Heart right ventricle (tissue), 16 donors: ENCODE measurements at regions not wholly inside any gene's neighbourhood (a gene's known extent, or its start where the extent isn't known, plus 50 kb on each side); places are given as distances from the start of the nearest gene placed in this dataset.

Experiments
- ATAC-seq, 8 donors: fragments of 200-7000 bp; cut with Tn5 transposase; one replicate each; pipeline ENCODE4 v1.9.1; 2020; ENCODE audit warnings: mild to moderate bottlenecking in 8 of 8, moderate library complexity in 8 of 8, moderate number of reproducible peaks in 1 of 8
- DNase-seq, 2 donors: peaks; one replicate each; pipeline ENCODE4 v3.0.0-alpha.2; 2020
- H3K27ac ChIP-seq, 10 donors: fragments of 200-600 bp; sonication (generic) in 2 of 10; one replicate each; pipeline versions ENCODE4 v1.5.0 to v1.8.0; 2020 to 2022; ENCODE audit warnings: mild to moderate bottlenecking in 3 of 10
- H3K27me3 ChIP-seq, 7 donors: fragments of 200-600 bp; one replicate each; pipeline ENCODE4 v1.8.0; 2021 to 2022; ENCODE audit warnings: mild to moderate bottlenecking in 2 of 7
- H3K36me3 ChIP-seq, 9 donors: fragments of 200-600 bp; sonication (generic) in 1 of 9; one replicate each; pipeline versions ENCODE4 v1.5.0 to v1.8.0; 2020 to 2022; ENCODE audit warnings: mild to moderate bottlenecking in 2 of 9
- H3K4me1 ChIP-seq, 9 donors: fragments of 200-600 bp; sonication (generic) in 1 of 9; one replicate each; pipeline versions ENCODE4 v1.5.0 to v1.8.0; 2020 to 2022; ENCODE audit warnings: mild to moderate bottlenecking in 4 of 9
- H3K4me3 ChIP-seq, 10 donors: fragments of 200-600 bp; sonication (generic) in 2 of 10; one replicate each; pipeline versions ENCODE4 v1.5.0 to v1.8.0; 2020 to 2022; ENCODE audit warnings: mild to moderate bottlenecking in 7 of 10, moderate library complexity in 2 of 10
- H3K9me3 ChIP-seq, 11 donors: fragments of 200-600 bp in 10 of 11; sonication (generic) in 2 of 11; one replicate each; pipeline versions ENCODE4 v1.5.0 to v1.8.0; 2013 to 2022; ENCODE audit warnings: mild to moderate bottlenecking in 2 of 11, control low read depth in 1 of 11, moderate library complexity in 1 of 11
- CTCF ChIP-seq, 9 donors: fragments of 200-600 bp; sonication (generic) in 2 of 9; IDR thresholded peaks; one replicate each; pipeline versions ENCODE4 v1.5.0 to v1.8.0; 2021 to 2022; ENCODE audit warnings: antibody characterized with exemption in 9 of 9, mild to moderate bottlenecking in 5 of 9, moderate library complexity in 1 of 9
- WGBS, 2 donors: extraction: QIAGEN DNeasy Blood & Tissue Kit; methylation state at CpG; one replicate each; pipeline ENCODE4 v1.1.7; 2013; ENCODE audit warnings: inconsistent platforms in 1 of 2; 5-methylcytosine and 5-hydroxymethylcytosine counted together
- intact Hi-C, 10 donors: fragments of 100-400 bp; cut with DNase I; formaldehyde crosslinking; loops; one replicate each; pipeline versions ENCODE4 v1.11.1 to v1.14.2; 2022
- donor health status: Arrhythmogenic right ventricular cardiomyopathy.
- donor health status: ischemic (EF 13 %, LVEDD 7.1; RV severe dilation, severe dysfunction).
- donor health status: healthy with polysubstance abuse.
- donor health status: DM: no; HTN: yes; CAD: no.
- donor health status: DM: no; HTN: no; CAD: no.
- donor health status: ischemic (EF 25% LVEDD 6.9; RV normal size, moderate dysfunction).
- donor health status: ischemic (EF 25% LVEDD 5.7; RV mildly dilated, moderate dysfunction).
- donor health status: healthy.
- donor health status: DM: yes; HTN: yes; CAD: no.
- donor health status: Ischemic cardiomyopathy.
- donor health status: ischemic (EF 35%, LVEDD 5.7; RV mildly dilated, moderate dysfunction).
- donor health status: nonischemic (EF 11% LVEDD 7.7; RV severe dilation, severe dysfunction).
- donor health status: DM: yes; HTN: yes; CAD: no.
- donor health status: PGD.
- donor health status: ischemic (EF 29% LVEDD 5.4; RV normal size, mild dysfunction).
- donor health status: nonischemic (EF 23%, LVEDD 6.1; RV moderate dilation, normal function).

- ATAC-seq (no peak), DNase-seq (no peak)
- intact Hi-C loops, result no loop called here
- whole genome bisulfite sequencing, 2 donors, result 89 to 93% methylated on average over 1 of the region's 1 CpG
- Histone ChIP-seq H3K9me3 (no peaks in the 10 kb centered on the region), H3K4me3 (no peak overlapping the region), H3K27ac (no peak overlapping the region), H3K36me3 (no peaks in the 10 kb centered on the region), H3K27me3 (no peaks in the 10 kb centered on the region), H3K4me1 (no peaks in the 10 kb centered on the region)
- no peak for TF ChIP-seq CTCF (IDR thresholded peaks at IDR 0.05)
Measured at GRCh38 chr2:223404616-223405015, 197.5 kb downstream of the SCG2 start.

- no peaks in the 10 kb centered on the region for H3K36me3 ChIP-seq
- no peaks in the 10 kb centered on the region for H3K4me1 ChIP-seq
- DNase-seq (peak in 1 of 2 donors; percentile 32), ATAC-seq (peak in 5 of 8 donors; percentile 62 to 93 (median 84))
- 64 to 87% methylated on average over 2 of the region's 2 CpGs for WGBS, 2 donors
- peak overlapping the region in 1 of 10 donors; percentile 1 for H3K27ac ChIP-seq
- intact Hi-C loops, result no loop called here
- no peaks in the 10 kb centered on the region for H3K9me3 ChIP-seq
- H3K27me3 ChIP-seq, result no peaks in the 10 kb centered on the region
- no peak for TF ChIP-seq CTCF (IDR thresholded peaks at IDR 0.05)
- no peak overlapping the region for H3K4me3 ChIP-seq
Measured at GRCh38 chr2:223414646-223415045, 187.5 kb downstream of the SCG2 start.

GRCh38 chr2:223415071-223415470 is 187.1 kb downstream of the SCG2 start:
- Histone ChIP-seq H3K27me3 (no peaks in the 10 kb centered on the region), H3K9me3 (no peaks in the 10 kb centered on the region), H3K27ac (peak overlapping the region in 1 of 10 donors; percentile 9), H3K4me3 (no peak overlapping the region), H3K36me3 (no peaks in the 10 kb centered on the region), H3K4me1 (no peaks in the 10 kb centered on the region)
- TF ChIP-seq CTCF (IDR thresholded peaks at IDR 0.05), result no peak
- DNase-seq (no peak), ATAC-seq (no peak)
- intact Hi-C loops, result no loop called here
- WGBS, 2 donors, result 83 to 91% methylated on average over 1 of the region's 1 CpG

GRCh38 chr2:223416815-223417610 is 185.1 kb downstream of the SCG2 start:
- peak in 3 of 8 donors; percentile 19 to 53 (median 46) for ATAC-seq
- intact Hi-C loops, result no loop called here
- H3K4me3 ChIP-seq, result no peak overlapping the region

More at GRCh38 chr2:223416815-223417610, 185.1 kb downstream of the SCG2 start:
- no peak overlapping the region for H3K27ac ChIP-seq
- DNase-seq, result peak in 1 of 2 donors; percentile 6
- WGBS, 2 donors, result 64 to 71% methylated on average over 8 of the region's 8 CpGs
- H3K27me3 ChIP-seq, result no peaks in the 10 kb centered on the region
- no peaks in the 10 kb centered on the region for H3K9me3 ChIP-seq
- TF ChIP-seq CTCF (IDR thresholded peaks at IDR 0.05), result no peak
- H3K4me1 ChIP-seq, result no peaks in the 10 kb centered on the region
- no peaks in the 10 kb centered on the region for H3K36me3 ChIP-seq
